ENCODE measurements at regions not wholly inside any gene's neighbourhood (a gene's known extent, or its start where the extent isn't known, plus 50 kb on each side); places are given as distances from the start of the nearest gene placed in this dataset.

- no peaks in the 10 kb centered on the region for H4K20me1 ChIP-seq (replicated peaks; ENCODE audit: control insufficient read depth, extremely low read depth, insufficient read depth, low read length)
- CTCF ChIA-PET = no interaction called here
- H3K27ac ChIP-seq (ENCODE audit: insufficient read depth, low read depth, low read length) = no peak overlapping the region
- H3K9me1 ChIP-seq (replicated peaks; ENCODE audit: control insufficient read depth, extremely low read depth, insufficient read depth, low read length) = no peaks in the 10 kb centered on the region
- intact Hi-C loops (cut with micrococcal nuclease) = no loop called here
- H3K4me3 ChIP-seq (replicated peaks in 1 of 3; ENCODE audit: insufficient read depth in 1 of 3, low read depth in 1 of 3, low read length in 3 of 3) = no peak overlapping the region
- H3K4me2 ChIP-seq (ENCODE audit: insufficient read depth, low read length) = no peak overlapping the region
- no peaks in the 10 kb centered on the region for H3K27me3 ChIP-seq (ENCODE audit: control insufficient read depth in 2 of 2, insufficient read depth in 2 of 2, low read length in 2 of 2)
- no peak for TF ChIP-seq MYC (IDR thresholded peaks at IDR 0.05; ENCODE audit: low read depth, low read length)
- no peak for TF ChIP-seq FOS (IDR thresholded peaks at IDR 0.05; ENCODE audit: borderline replicate concordance, insufficient read depth, low read length)
- no peak for TF ChIP-seq POLR2AphosphoS5 (IDR thresholded peaks at IDR 0.05; ENCODE audit: insufficient read depth, low read depth, low read length)
- no peak for TF ChIP-seq EZH2 (IDR thresholded peaks at IDR 0.05; ENCODE audit: borderline replicate concordance, low read depth, low read length, severe bottlenecking)
- no peak for TF ChIP-seq GATA2 (IDR thresholded peaks at IDR 0.05; ENCODE audit: insufficient read depth, insufficient read length, low read depth, low read length)
- no peak for TF ChIP-seq JUN (IDR thresholded peaks at IDR 0.05; ENCODE audit: borderline replicate concordance, insufficient read depth, insufficient read length, low read depth)
- no peak for TF ChIP-seq CTCF (IDR thresholded peaks at IDR 0.05; ENCODE audit: extremely low read depth in 1 of 2, insufficient read depth in 1 of 2, low read depth in 1 of 2, low read length in 2 of 2)
- no peak for TF ChIP-seq MAX (IDR thresholded peaks at IDR 0.05; ENCODE audit: insufficient read depth, insufficient read length)
- TF ChIP-seq POLR2A (IDR thresholded peaks at IDR 0.05; ENCODE audit: low read depth, low read length) = no peak
- no peak overlapping the region for H2AFZ ChIP-seq (ENCODE audit: low read depth, low read length)
- no peaks in the 10 kb centered on the region for H3K79me2 ChIP-seq (ENCODE audit: control insufficient read depth, insufficient read depth, low read length)
- no peak overlapping the region for H3K9ac ChIP-seq (replicated peaks; ENCODE audit: extremely low read depth, insufficient read depth, low read length)
- POLR2A ChIA-PET = interaction anchor here (0.7 kb wide), 1 partner anchor 125 kb away, joined by 9 read pairs; no protein-coding TSS in a partner anchor
- dilution Hi-C loops (cut with MboI; ENCODE audit: extremely low pct_ligation_motif_present, low sequenced_read_pairs) = no loop called here
- H3K36me3 ChIP-seq (ENCODE audit: control insufficient read depth in 2 of 2, extremely low read depth in 1 of 2, insufficient read depth in 2 of 2, low read length in 2 of 2) = no peaks in the 10 kb centered on the region
- BruUV-seq (replicated peaks) = no TSS peak
- no peak for DNase-seq (ENCODE audit: low read depth, low spot score)
- FAIRE-seq = no peak
- no peaks in the 10 kb centered on the region for H3K9me3 ChIP-seq (replicated peaks; ENCODE audit: control insufficient read depth, insufficient read depth, low read length)
- H3K4me1 ChIP-seq (ENCODE audit: control insufficient read depth, extremely low read depth, insufficient read depth, low read length) = no peaks in the 10 kb centered on the region
These were observed 210.6 kb upstream of the AGAP1 start for GRCh38 chr2:235283246-235283645.
